Activated CD8-positive, alpha-beta T cell treated with anti-CD3 and anti-CD28 coated beads, Interleukin-2, amount 10 ng/mL, durations not matched to agents 7 days and 5 days (primary cell): ENCODE measurements at regions not wholly inside any gene's neighbourhood (a gene's known extent, or its start where the extent isn't known, plus 50 kb on each side); places are given as distances from the start of the nearest gene placed in this dataset.
"Not testable (repeated sequence)": the region's sequence is repeated elsewhere in the genome, so short reads cannot be mapped to it uniquely, and the experiment has no call there.

Experiments used
- ATAC-seq: fragments of 150-1000 bp; cut with Tn5 transposase; one replicate; pipeline ENCODE4 v1.10.0; 2021; ENCODE audit warnings: moderate library complexity
- CTCF ChIA-PET: fragments of 350-600 bp; sonication (Branson Sonifier 250); formaldehyde crosslinking; loops from one replicate; lab custom pipeline; 2021; ENCODE audit warnings: antibody characterized with exemption; lab: Charles Lee
- POLR2A ChIA-PET: fragments of 350-600 bp; sonication (Branson Sonifier 250); formaldehyde crosslinking; loops from one replicate; lab custom pipeline; 2021; ENCODE audit warnings: antibody characterized with exemption; lab: Charles Lee
- DNase-seq: peaks from one replicate; pipeline ENCODE4 v3.0.0-alpha.2; 2020
- H3K27ac Mint-ChIP-seq: one replicate; pipeline ENCODE4 v1.8.0; 2021; ENCODE audit warnings: mild to moderate bottlenecking, mixed read lengths
- H3K27me3 Mint-ChIP-seq: one replicate; pipeline ENCODE4 v1.8.0; 2021; ENCODE audit warnings: low read depth, mixed read lengths
- H3K36me3 Mint-ChIP-seq: one replicate; pipeline ENCODE4 v1.8.0; 2021; ENCODE audit warnings: low read depth, mixed read lengths
- H3K4me1 Mint-ChIP-seq: one replicate; pipeline ENCODE4 v1.8.0; 2021; ENCODE audit warnings: low read depth, mixed read lengths
- H3K4me3 Mint-ChIP-seq: one replicate; pipeline ENCODE4 v1.8.0; 2021; ENCODE audit warnings: mild to moderate bottlenecking, mixed read lengths
- H3K9me3 Mint-ChIP-seq: one replicate; pipeline ENCODE4 v1.8.0; 2022; ENCODE audit warnings: mixed read lengths; ENCODE audit not compliant: insufficient read depth

- H3K27ac Mint-ChIP-seq: no peak overlapping the region
- no peak overlapping the region for H3K4me3 Mint-ChIP-seq
- no peak for DNase-seq
- no peaks in the 10 kb centered on the region for H3K36me3 Mint-ChIP-seq
- ChIA-PET POLR2A (no interaction called here), CTCF (no interaction called here)
- H3K4me1 Mint-ChIP-seq: no peaks in the 10 kb centered on the region
- H3K9me3 Mint-ChIP-seq: peaks cover 24% of the 10 kb centered on the region
- no peak for ATAC-seq
- H3K27me3 Mint-ChIP-seq: no peaks in the 10 kb centered on the region
Measured at GRCh38 chr5:23730023-23730422, 222.6 kb downstream of the PRDM9 start.

GRCh38 chr5:23740029-23740428 lies 232.6 kb downstream of the PRDM9 start:
- H3K4me3 Mint-ChIP-seq: no peak overlapping the region
- CTCF ChIA-PET: no interaction called here
- no peak overlapping the region for H3K27ac Mint-ChIP-seq
- H3K9me3 Mint-ChIP-seq: peaks cover 12% of the 10 kb centered on the region
- no peak for ATAC-seq
- no peaks in the 10 kb centered on the region for H3K36me3 Mint-ChIP-seq
- no peaks in the 10 kb centered on the region for H3K27me3 Mint-ChIP-seq
- POLR2A ChIA-PET: no interaction called here
- DNase-seq: no peak
- no peaks in the 10 kb centered on the region for H3K4me1 Mint-ChIP-seq

- peaks cover 12% of the 10 kb centered on the region for H3K9me3 Mint-ChIP-seq
- no peak overlapping the region for H3K27ac Mint-ChIP-seq
- H3K4me1 Mint-ChIP-seq: no peaks in the 10 kb centered on the region
- no peaks in the 10 kb centered on the region for H3K36me3 Mint-ChIP-seq
- H3K27me3 Mint-ChIP-seq: no peaks in the 10 kb centered on the region
- no peak overlapping the region for H3K4me3 Mint-ChIP-seq
- ATAC-seq (no peak), DNase-seq (no peak)
- CTCF ChIA-PET: no interaction called here
- POLR2A ChIA-PET: no interaction called here
Measured at GRCh38 chr5:23742701-23743100, 235.3 kb downstream of the PRDM9 start.

- DNase-seq: no peak
- Mint-ChIP-seq H3K36me3 (no peaks in the 10 kb centered on the region), H3K9me3 (peaks cover 10% of the 10 kb centered on the region), H3K27ac (no peak overlapping the region), H3K4me1 (no peaks in the 10 kb centered on the region), H3K4me3 (no peak overlapping the region), H3K27me3 (no peaks in the 10 kb centered on the region)
- CTCF ChIA-PET: no interaction called here
- no peak for ATAC-seq
- POLR2A ChIA-PET: no interaction called here
Measured at GRCh38 chr5:23755906-23756305, 248.5 kb downstream of the PRDM9 start.

GRCh38 chr5:23756779-23757178 lies 249.4 kb downstream of the PRDM9 start:
- ChIA-PET CTCF (no interaction called here), POLR2A (no interaction called here)
- ATAC-seq (no peak), DNase-seq (no peak)
- H3K27ac Mint-ChIP-seq: no peak overlapping the region
- no peaks in the 10 kb centered on the region for H3K36me3 Mint-ChIP-seq
- H3K4me3 Mint-ChIP-seq: no peak overlapping the region
- no peaks in the 10 kb centered on the region for H3K27me3 Mint-ChIP-seq
- H3K9me3 Mint-ChIP-seq: peaks cover 2% of the 10 kb centered on the region
- no peaks in the 10 kb centered on the region for H3K4me1 Mint-ChIP-seq

GRCh38 chr5:23763170-23763569 lies 255.8 kb downstream of the PRDM9 start:
- H3K36me3 Mint-ChIP-seq: no peaks in the 10 kb centered on the region
- POLR2A ChIA-PET: no interaction called here
- H3K9me3 Mint-ChIP-seq: peaks cover 2% of the 10 kb centered on the region
- H3K27me3 Mint-ChIP-seq: no peaks in the 10 kb centered on the region
- DNase-seq: no peak
- no peak overlapping the region for H3K4me3 Mint-ChIP-seq
- CTCF ChIA-PET: no interaction called here
- no peak overlapping the region for H3K27ac Mint-ChIP-seq
- ATAC-seq: no peak
- H3K4me1 Mint-ChIP-seq: no peaks in the 10 kb centered on the region

- H3K36me3 Mint-ChIP-seq: no peaks in the 10 kb centered on the region
- ChIA-PET CTCF (no interaction called here), POLR2A (no interaction called here)
- DNase-seq: no peak
- H3K27ac Mint-ChIP-seq: no peak overlapping the region
- no peak for ATAC-seq
- no peaks in the 10 kb centered on the region for H3K4me1 Mint-ChIP-seq
- peaks cover 15% of the 10 kb centered on the region for H3K9me3 Mint-ChIP-seq
- H3K27me3 Mint-ChIP-seq: no peaks in the 10 kb centered on the region
- no peak overlapping the region for H3K4me3 Mint-ChIP-seq
Measured at GRCh38 chr5:23776684-23777083, 269.3 kb downstream of the PRDM9 start.

- H3K9me3 Mint-ChIP-seq, H3K4me1 Mint-ChIP-seq, CTCF ChIA-PET, POLR2A ChIA-PET, H3K27ac Mint-ChIP-seq, H3K36me3 Mint-ChIP-seq, ATAC-seq, H3K4me3 Mint-ChIP-seq, H3K27me3 Mint-ChIP-seq, DNase-seq: not testable (repeated sequence)
Measured at GRCh38 chr5:23800307-23800706, 292.9 kb downstream of the PRDM9 start.

- no peak overlapping the region for H3K27ac Mint-ChIP-seq
- H3K27me3 Mint-ChIP-seq: no peaks in the 10 kb centered on the region
- ATAC-seq: no peak
- H3K9me3 Mint-ChIP-seq: peaks cover 6% of the 10 kb centered on the region
- ChIA-PET CTCF (no interaction called here), POLR2A (no interaction called here)
- DNase-seq: no peak
- H3K36me3 Mint-ChIP-seq: no peaks in the 10 kb centered on the region
- H3K4me3 Mint-ChIP-seq: no peak overlapping the region
- H3K4me1 Mint-ChIP-seq: no peaks in the 10 kb centered on the region
Measured at GRCh38 chr5:23820765-23821471, 313.5 kb downstream of the PRDM9 start.

- ATAC-seq (no peak), DNase-seq (no peak)
- no peak overlapping the region for H3K4me3 Mint-ChIP-seq
- H3K27ac Mint-ChIP-seq: no peak overlapping the region
- POLR2A ChIA-PET: no interaction called here
- no peaks in the 10 kb centered on the region for H3K36me3 Mint-ChIP-seq
- H3K4me1 Mint-ChIP-seq: no peaks in the 10 kb centered on the region
- peaks cover 9% of the 10 kb centered on the region for H3K9me3 Mint-ChIP-seq
- H3K27me3 Mint-ChIP-seq: no peaks in the 10 kb centered on the region
- CTCF ChIA-PET: no interaction called here
Measured at GRCh38 chr5:23823521-23823920, 316.1 kb downstream of the PRDM9 start.

- Mint-ChIP-seq H3K36me3 (no peaks in the 10 kb centered on the region), H3K27ac (no peak overlapping the region), H3K27me3 (no peaks in the 10 kb centered on the region), H3K9me3 (peaks cover 9% of the 10 kb centered on the region), H3K4me3 (no peak overlapping the region), H3K4me1 (peaks cover 2% of the 10 kb centered on the region)
- ATAC-seq (no peak), DNase-seq (no peak)
- ChIA-PET POLR2A (no interaction called here), CTCF (no interaction called here)
Measured at GRCh38 chr5:23825196-23825595, 317.8 kb downstream of the PRDM9 start.

GRCh38 chr5:23840083-23840482 lies 332.7 kb downstream of the PRDM9 start:
- H3K27ac Mint-ChIP-seq: no peak overlapping the region
- ChIA-PET POLR2A (no interaction called here), CTCF (no interaction called here)
- no peaks in the 10 kb centered on the region for H3K4me1 Mint-ChIP-seq
- no peaks in the 10 kb centered on the region for H3K27me3 Mint-ChIP-seq
- no peak for ATAC-seq
- H3K4me3 Mint-ChIP-seq: no peak overlapping the region
- H3K36me3 Mint-ChIP-seq: no peaks in the 10 kb centered on the region
- DNase-seq: no peak
- H3K9me3 Mint-ChIP-seq: peaks cover 25% of the 10 kb centered on the region

- Mint-ChIP-seq H3K9me3 (peaks cover 13% of the 10 kb centered on the region), H3K27ac (no peak overlapping the region), H3K27me3 (no peaks in the 10 kb centered on the region), H3K4me1 (no peaks in the 10 kb centered on the region), H3K4me3 (no peak overlapping the region), H3K36me3 (no peaks in the 10 kb centered on the region)
- DNase-seq: no peak
- ChIA-PET CTCF (no interaction called here), POLR2A (no interaction called here)
- no peak for ATAC-seq
Measured at GRCh38 chr5:23864786-23865185, 357.4 kb downstream of the PRDM9 start.
